ENCODE measurements at regions not wholly inside any gene's neighbourhood (a gene's known extent, or its start where the extent isn't known, plus 50 kb on each side); places are given as distances from the start of the nearest gene placed in this dataset.

DNA sequence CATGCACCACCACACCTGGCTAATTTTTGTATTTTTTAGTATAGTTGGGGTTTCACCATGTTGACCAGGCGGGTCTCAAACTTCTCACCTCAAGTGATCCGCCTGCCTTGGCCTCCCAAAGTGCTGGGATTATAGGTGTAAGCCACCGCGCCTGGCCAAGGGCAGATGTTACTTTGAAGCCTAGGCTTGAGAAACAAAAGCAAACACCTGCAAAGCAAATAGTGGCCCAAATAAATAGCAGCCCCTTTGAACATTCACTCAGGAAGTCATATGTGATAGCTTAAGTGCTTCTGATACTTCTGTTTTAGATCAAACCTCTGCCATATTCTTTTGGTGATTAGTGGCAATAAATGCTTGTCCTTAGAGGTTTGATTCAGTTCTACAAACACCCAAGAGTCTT lies 404.5 kb upstream of the SMIM21 start:
- TF ChIP-seq, protein P1, sequence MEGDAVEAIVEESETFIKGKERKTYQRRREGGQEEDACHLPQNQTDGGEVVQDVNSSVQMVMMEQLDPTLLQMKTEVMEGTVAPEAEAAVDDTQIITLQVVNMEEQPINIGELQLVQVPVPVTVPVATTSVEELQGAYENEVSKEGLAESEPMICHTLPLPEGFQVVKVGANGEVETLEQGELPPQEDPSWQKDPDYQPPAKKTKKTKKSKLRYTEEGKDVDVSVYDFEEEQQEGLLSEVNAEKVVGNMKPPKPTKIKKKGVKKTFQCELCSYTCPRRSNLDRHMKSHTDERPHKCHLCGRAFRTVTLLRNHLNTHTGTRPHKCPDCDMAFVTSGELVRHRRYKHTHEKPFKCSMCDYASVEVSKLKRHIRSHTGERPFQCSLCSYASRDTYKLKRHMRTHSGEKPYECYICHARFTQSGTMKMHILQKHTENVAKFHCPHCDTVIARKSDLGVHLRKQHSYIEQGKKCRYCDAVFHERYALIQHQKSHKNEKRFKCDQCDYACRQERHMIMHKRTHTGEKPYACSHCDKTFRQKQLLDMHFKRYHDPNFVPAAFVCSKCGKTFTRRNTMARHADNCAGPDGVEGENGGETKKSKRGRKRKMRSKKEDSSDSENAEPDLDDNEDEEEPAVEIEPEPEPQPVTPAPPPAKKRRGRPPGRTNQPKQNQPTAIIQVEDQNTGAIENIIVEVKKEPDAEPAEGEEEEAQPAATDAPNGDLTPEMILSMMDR (conservative IDR thresholded peaks at IDR 0.05), result no peak
- no peak for TF ChIP-seq EZH2 (IDR thresholded peaks at IDR 0.05; ENCODE audit: low read depth)
